SK-N-SH treated with all-trans-retinoic acid at 6 μM for 48 hours (cell line): ENCODE measurements at regions not wholly inside any gene's neighbourhood (a gene's known extent, or its start where the extent isn't known, plus 50 kb on each side); places are given as distances from the start of the nearest gene placed in this dataset.

ENCODE experiments used
- ATAC-seq: fragments of 200-7000 bp; cut with Tn5 transposase; 3 replicates; pipeline ENCODE4 v1.9.1; 2020; ENCODE audit warnings: mild to moderate bottlenecking, moderate library complexity
- ARNTL ChIP-seq: fragments of 450-650 bp; formaldehyde crosslinking; IDR thresholded peaks from 2 replicates; pipeline ENCODE4 v1.5.0; 2020; ENCODE audit warnings: low read depth, mild to moderate bottlenecking, moderate library complexity, borderline replicate concordance
- BACH2 ChIP-seq: fragments of 250-450 bp; sonication (Bioruptor Pico); IDR thresholded peaks from 2 replicates; pipeline ENCODE4 v1.9.0; 2021; ENCODE audit warnings: mild to moderate bottlenecking, borderline replicate concordance
- CSDC2 ChIP-seq: fragments of 250-450 bp; sonication (Bioruptor Pico); IDR thresholded peaks from 2 replicates; pipeline ENCODE4 v1.5.0; 2020; ENCODE audit warnings: mild to moderate bottlenecking, moderate library complexity
- ESRRG ChIP-seq: fragments of 250-450 bp; sonication (Bioruptor Pico); IDR thresholded peaks from 2 replicates; pipeline ENCODE4 v1.6.1; 2021; ENCODE audit warnings: mild to moderate bottlenecking
- GLIS3 ChIP-seq: fragments of 250-450 bp; sonication (Bioruptor Pico); IDR thresholded peaks from 2 replicates; pipeline ENCODE4 v1.5.0; 2020; ENCODE audit warnings: mild to moderate bottlenecking, moderate library complexity
- ISL1 ChIP-seq: fragments of 250-450 bp; sonication (Bioruptor Pico); IDR thresholded peaks from 2 replicates; pipeline ENCODE4 v2.1.2; 2022; ENCODE audit warnings: mild to moderate bottlenecking, moderate library complexity
- OSR1 ChIP-seq: fragments of 250-450 bp; sonication (Bioruptor Pico); IDR thresholded peaks from 2 replicates; pipeline ENCODE4 v1.8.0; 2022; ENCODE audit warnings: moderate library complexity, mild to moderate bottlenecking, inconsistent platforms
- PPARA ChIP-seq: fragments of 250-450 bp; sonication (Bioruptor Pico); IDR thresholded peaks from 2 replicates; pipeline ENCODE4 v1.5.0; 2020; ENCODE audit warnings: mild to moderate bottlenecking, borderline replicate concordance
- RARB ChIP-seq: fragments of 250-450 bp; sonication (Bioruptor Pico); IDR thresholded peaks from 2 replicates; pipeline ENCODE4 v1.8.0; 2021; ENCODE audit warnings: mild to moderate bottlenecking, moderate library complexity
- SNAI2 ChIP-seq: fragments of 250-450 bp; sonication (Bioruptor Pico); IDR thresholded peaks from 2 replicates; pipeline ENCODE4 v1.5.0; 2020; ENCODE audit warnings: mild to moderate bottlenecking, moderate library complexity
- TCF4 ChIP-seq: fragments of 250-450 bp; sonication (Bioruptor Pico); IDR thresholded peaks from 2 replicates; pipeline ENCODE4 v1.8.0; 2021; ENCODE audit warnings: mild to moderate bottlenecking, moderate library complexity, borderline replicate concordance
- TOX ChIP-seq: fragments of 250-450 bp; sonication (Bioruptor Pico); IDR thresholded peaks from 2 replicates; pipeline ENCODE4 v1.8.0; 2021; ENCODE audit warnings: mild to moderate bottlenecking, moderate library complexity, borderline replicate concordance
- ZFP3 ChIP-seq: fragments of 250-450 bp; sonication (Bioruptor Pico); IDR thresholded peaks from 2 replicates; pipeline ENCODE4 v1.5.0; 2020; ENCODE audit warnings: mild to moderate bottlenecking, moderate library complexity
- ZFP30 ChIP-seq: fragments of 450-650 bp; formaldehyde crosslinking; IDR thresholded peaks from 2 replicates; pipeline ENCODE4 v1.5.0; 2022; ENCODE audit warnings: mild to moderate bottlenecking, moderate library complexity
- ZNF565 ChIP-seq: fragments of 450-650 bp; formaldehyde crosslinking; conservative IDR thresholded peaks from 2 replicates; pipeline ENCODE4 v1.5.0; 2020; ENCODE audit warnings: low read depth, mild to moderate bottlenecking, moderate library complexity
- ZNF70 ChIP-seq: fragments of 450-650 bp; formaldehyde crosslinking; IDR thresholded peaks from 2 replicates; pipeline ENCODE4 v1.5.0; 2020; ENCODE audit warnings: mild to moderate bottlenecking, moderate library complexity
- ZNF8 ChIP-seq: fragments of 450-650 bp; formaldehyde crosslinking; IDR thresholded peaks from 2 replicates; pipeline ENCODE4 v1.5.0; 2020; ENCODE audit warnings: mild to moderate bottlenecking, moderate library complexity
- TF ChIP-seq, protein P1 (sequence below): fragments of 250-450 bp; sonication (Bioruptor Pico); IDR thresholded peaks from 2 replicates; pipeline ENCODE4 v1.5.1; 2020; ENCODE audit warnings: low read depth, mild to moderate bottlenecking, moderate library complexity
- TF ChIP-seq, protein P2 (sequence below): fragments of 250-450 bp; sonication (Bioruptor Pico); IDR thresholded peaks from 2 replicates; pipeline ENCODE4 v1.8.0; 2020; ENCODE audit warnings: mild to moderate bottlenecking, moderate library complexity, borderline replicate concordance
- TF ChIP-seq, protein P3 (sequence below): fragments of 250-450 bp; sonication (Bioruptor Pico); IDR thresholded peaks from 2 replicates; pipeline ENCODE4 v1.5.1; 2021; ENCODE audit warnings: mild to moderate bottlenecking, moderate library complexity
- TF ChIP-seq, protein P4 (sequence below): fragments of 250-450 bp; sonication (Bioruptor Pico); IDR thresholded peaks from 2 replicates; pipeline ENCODE4 v1.5.0; 2020; ENCODE audit warnings: mild to moderate bottlenecking, moderate library complexity

GRCh38 chr3:193905541-193906396 lies 230.2 kb upstream of the HES1 start:
- ATAC-seq = no peak
- TF ChIP-seq, protein P1, sequence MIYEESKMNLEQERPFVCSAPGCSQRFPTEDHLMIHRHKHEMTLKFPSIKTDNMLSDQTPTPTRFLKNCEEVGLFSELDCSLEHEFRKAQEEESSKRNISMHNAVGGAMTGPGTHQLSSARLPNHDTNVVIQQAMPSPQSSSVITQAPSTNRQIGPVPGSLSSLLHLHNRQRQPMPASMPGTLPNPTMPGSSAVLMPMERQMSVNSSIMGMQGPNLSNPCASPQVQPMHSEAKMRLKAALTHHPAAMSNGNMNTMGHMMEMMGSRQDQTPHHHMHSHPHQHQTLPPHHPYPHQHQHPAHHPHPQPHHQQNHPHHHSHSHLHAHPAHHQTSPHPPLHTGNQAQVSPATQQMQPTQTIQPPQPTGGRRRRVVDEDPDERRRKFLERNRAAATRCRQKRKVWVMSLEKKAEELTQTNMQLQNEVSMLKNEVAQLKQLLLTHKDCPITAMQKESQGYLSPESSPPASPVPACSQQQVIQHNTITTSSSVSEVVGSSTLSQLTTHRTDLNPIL (CRISPR knock-in tag) = no peak
- TF ChIP-seq PPARA (CRISPR knock-in tag) = no peak
- TF ChIP-seq ESRRG (CRISPR knock-in tag) = no peak
- no peak for TF ChIP-seq ISL1
- TF ChIP-seq BACH2 (CRISPR knock-in tag) = no peak
- no peak for TF ChIP-seq ZNF8 (CRISPR knock-in tag)
- no peak for TF ChIP-seq TOX (CRISPR knock-in tag)
- TF ChIP-seq RARB (CRISPR knock-in tag) = no peak
- no peak for TF ChIP-seq CSDC2 (CRISPR knock-in tag)
- TF ChIP-seq ARNTL (CRISPR knock-in tag) = no peak
- no peak for TF ChIP-seq GLIS3 (CRISPR knock-in tag)
- TF ChIP-seq ZFP3 (CRISPR knock-in tag) = no peak
- no peak for TF ChIP-seq ZFP30

DNA sequence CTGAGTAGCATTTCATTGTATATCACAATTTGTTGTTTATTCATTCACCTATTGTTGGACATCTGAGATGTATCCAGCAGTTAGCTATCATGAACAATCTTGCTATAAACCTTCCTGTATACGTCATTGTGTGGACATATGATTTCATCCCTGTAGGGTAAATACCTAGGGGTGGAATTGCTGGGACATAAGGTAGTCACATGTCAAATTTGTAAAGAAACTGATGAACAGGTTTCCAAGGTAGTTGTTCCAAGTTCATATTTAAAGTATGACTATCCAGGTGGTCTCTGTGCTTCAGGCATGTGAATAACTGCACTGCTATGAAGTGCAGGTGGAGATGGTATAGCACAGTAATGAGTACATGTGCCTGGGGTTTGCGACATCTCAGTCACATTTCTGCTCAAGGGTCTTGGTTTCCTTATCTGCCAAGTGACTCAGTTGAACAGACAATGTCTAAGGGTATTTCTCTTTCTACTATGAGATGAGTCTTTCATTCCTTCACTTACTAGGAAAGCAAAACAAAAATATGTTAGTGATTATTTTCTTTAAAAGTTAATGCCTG lies 229.0 kb upstream of the HES1 start:
- no peak for ATAC-seq
- TF ChIP-seq BACH2 (CRISPR knock-in tag) = no peak

DNA sequence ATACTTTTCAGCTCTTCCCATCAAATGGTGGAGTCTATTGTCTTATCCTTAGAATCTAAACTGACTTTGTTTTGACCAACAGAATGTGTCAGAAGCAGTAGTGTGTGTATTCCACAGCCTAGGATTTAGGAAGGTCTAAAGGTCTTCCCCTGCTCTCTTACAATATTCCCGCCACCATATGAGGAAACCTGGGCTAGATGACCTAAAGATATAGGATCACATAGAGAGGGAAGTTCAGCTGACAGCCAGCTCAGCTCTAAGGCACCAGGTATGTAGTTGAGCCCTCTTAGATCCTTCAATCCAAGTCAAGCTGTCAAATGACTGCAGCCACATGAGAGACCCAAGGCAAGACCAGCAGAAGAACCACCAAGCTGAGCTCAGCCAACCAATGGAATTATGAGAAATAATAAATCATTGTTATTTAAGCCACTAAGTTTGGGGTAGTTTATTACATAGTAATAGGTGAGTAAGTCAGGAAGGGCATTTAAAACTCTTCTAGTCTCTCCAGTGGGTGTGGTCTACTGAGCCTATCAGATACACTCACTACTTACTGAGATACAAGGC lies 227.7 kb upstream of the HES1 start:
- TF ChIP-seq ZNF8 (CRISPR knock-in tag) = no peak
- TF ChIP-seq GLIS3 (CRISPR knock-in tag) = no peak
- TF ChIP-seq SNAI2 = no peak
- no peak for TF ChIP-seq CSDC2 (CRISPR knock-in tag)
- TF ChIP-seq ZNF70 (CRISPR knock-in tag) = no peak
- TF ChIP-seq, protein P2, sequence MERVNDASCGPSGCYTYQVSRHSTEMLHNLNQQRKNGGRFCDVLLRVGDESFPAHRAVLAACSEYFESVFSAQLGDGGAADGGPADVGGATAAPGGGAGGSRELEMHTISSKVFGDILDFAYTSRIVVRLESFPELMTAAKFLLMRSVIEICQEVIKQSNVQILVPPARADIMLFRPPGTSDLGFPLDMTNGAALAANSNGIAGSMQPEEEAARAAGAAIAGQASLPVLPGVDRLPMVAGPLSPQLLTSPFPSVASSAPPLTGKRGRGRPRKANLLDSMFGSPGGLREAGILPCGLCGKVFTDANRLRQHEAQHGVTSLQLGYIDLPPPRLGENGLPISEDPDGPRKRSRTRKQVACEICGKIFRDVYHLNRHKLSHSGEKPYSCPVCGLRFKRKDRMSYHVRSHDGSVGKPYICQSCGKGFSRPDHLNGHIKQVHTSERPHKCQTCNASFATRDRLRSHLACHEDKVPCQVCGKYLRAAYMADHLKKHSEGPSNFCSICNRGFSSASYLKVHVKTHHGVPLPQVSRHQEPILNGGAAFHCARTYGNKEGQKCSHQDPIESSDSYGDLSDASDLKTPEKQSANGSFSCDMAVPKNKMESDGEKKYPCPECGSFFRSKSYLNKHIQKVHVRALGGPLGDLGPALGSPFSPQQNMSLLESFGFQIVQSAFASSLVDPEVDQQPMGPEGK (CRISPR knock-in tag) = no peak
- ATAC-seq = no peak

DNA sequence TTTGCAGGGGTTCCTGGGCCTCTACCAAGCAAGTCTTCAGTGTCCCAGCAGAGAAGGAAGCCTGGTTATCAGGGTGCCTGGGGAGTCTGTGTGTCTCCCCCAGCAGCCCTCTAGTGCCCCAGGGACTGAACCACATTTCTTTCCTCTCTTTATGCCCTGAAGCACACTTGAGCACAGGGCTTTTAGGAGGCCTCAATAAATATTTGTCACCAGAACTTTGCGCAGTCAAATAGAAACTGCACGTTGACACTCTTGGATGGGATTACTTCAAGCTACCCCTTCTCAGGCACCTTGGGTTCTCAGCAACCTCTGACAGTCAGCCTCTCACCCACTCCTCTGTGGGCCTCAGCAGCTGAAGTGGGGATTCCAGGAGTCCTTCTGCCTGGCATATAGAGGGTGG lies 226.6 kb upstream of the HES1 start:
- ATAC-seq = no peak

DNA sequence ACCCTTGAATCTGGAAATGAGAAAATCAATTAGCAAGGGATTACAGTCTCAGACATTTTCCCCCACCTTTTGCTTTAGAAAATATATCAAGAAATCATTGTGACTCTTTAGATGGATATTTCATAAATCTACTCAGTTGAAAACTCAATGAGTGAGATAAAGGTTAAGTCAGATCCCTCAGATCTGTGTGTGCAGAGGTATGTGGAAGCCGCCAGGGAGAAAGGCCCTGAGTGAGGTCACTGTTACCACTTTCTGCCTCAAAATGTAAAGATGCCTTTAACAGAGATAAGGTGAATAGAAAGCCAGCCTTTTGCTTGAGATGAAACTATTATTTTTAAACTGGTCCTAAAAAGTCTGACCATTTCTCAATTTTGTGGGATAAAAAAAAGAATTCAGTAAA lies 225.6 kb upstream of the HES1 start:
- TF ChIP-seq ARNTL (CRISPR knock-in tag) = no peak
- no peak for TF ChIP-seq OSR1
- TF ChIP-seq, protein P3, sequence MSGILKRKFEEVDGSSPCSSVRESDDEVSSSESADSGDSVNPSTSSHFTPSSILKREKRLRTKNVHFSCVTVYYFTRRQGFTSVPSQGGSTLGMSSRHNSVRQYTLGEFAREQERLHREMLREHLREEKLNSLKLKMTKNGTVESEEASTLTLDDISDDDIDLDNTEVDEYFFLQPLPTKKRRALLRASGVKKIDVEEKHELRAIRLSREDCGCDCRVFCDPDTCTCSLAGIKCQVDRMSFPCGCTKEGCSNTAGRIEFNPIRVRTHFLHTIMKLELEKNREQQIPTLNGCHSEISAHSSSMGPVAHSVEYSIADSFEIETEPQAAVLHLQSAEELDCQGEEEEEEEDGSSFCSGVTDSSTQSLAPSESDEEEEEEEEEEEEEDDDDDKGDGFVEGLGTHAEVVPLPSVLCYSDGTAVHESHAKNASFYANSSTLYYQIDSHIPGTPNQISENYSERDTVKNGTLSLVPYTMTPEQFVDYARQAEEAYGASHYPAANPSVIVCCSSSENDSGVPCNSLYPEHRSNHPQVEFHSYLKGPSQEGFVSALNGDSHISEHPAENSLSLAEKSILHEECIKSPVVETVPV = no peak
- no peak for TF ChIP-seq ZFP3 (CRISPR knock-in tag)
- TF ChIP-seq, protein P2 (CRISPR knock-in tag) = no peak
- TF ChIP-seq ZNF8 (CRISPR knock-in tag) = no peak
- TF ChIP-seq, protein P4, sequence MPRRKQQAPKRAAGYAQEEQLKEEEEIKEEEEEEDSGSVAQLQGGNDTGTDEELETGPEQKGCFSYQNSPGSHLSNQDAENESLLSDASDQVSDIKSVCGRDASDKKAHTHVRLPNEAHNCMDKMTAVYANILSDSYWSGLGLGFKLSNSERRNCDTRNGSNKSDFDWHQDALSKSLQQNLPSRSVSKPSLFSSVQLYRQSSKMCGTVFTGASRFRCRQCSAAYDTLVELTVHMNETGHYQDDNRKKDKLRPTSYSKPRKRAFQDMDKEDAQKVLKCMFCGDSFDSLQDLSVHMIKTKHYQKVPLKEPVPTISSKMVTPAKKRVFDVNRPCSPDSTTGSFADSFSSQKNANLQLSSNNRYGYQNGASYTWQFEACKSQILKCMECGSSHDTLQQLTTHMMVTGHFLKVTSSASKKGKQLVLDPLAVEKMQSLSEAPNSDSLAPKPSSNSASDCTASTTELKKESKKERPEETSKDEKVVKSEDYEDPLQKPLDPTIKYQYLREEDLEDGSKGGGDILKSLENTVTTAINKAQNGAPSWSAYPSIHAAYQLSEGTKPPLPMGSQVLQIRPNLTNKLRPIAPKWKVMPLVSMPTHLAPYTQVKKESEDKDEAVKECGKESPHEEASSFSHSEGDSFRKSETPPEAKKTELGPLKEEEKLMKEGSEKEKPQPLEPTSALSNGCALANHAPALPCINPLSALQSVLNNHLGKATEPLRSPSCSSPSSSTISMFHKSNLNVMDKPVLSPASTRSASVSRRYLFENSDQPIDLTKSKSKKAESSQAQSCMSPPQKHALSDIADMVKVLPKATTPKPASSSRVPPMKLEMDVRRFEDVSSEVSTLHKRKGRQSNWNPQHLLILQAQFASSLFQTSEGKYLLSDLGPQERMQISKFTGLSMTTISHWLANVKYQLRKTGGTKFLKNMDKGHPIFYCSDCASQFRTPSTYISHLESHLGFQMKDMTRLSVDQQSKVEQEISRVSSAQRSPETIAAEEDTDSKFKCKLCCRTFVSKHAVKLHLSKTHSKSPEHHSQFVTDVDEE = no peak
- no peak for TF ChIP-seq RARB (CRISPR knock-in tag)
- no peak for TF ChIP-seq ZNF565 (CRISPR knock-in tag)
- TF ChIP-seq SNAI2 = no peak
- no peak for TF ChIP-seq TOX (CRISPR knock-in tag)
- no peak for TF ChIP-seq ISL1
- no peak for TF ChIP-seq GLIS3 (CRISPR knock-in tag)
- no peak for TF ChIP-seq BACH2 (CRISPR knock-in tag)
- no peak for TF ChIP-seq TCF4
- no peak for TF ChIP-seq PPARA (CRISPR knock-in tag)
- no peak for TF ChIP-seq ESRRG (CRISPR knock-in tag)
- TF ChIP-seq, all 23 proteins: peak for 0
- no peak for ATAC-seq

More for the DNA sequence above, 226.6 kb upstream of the HES1 start:
- TF ChIP-seq ZFP30 (no peak), ESRRG (CRISPR knock-in tag) (no peak)
